Spinal cord (tissue), 9 donors: ENCODE measurements at regions not wholly inside any gene's neighbourhood (a gene's known extent, or its start where the extent isn't known, plus 50 kb on each side); places are given as distances from the start of the nearest gene placed in this dataset.

Source experiments
- DNase-seq, 6 donors: peaks; one replicate each; pipeline versions ENCODE4 v3.0.0 to v3.0.0-alpha.2; 2013 to 2015; ENCODE audit warnings: low spot score in 6 of 6, low read depth in 4 of 6
- H3K27ac ChIP-seq: one replicate; pipeline ENCODE4 v1.5.1; 2013; ENCODE audit warnings: low read depth, low read length, control low read depth
- H3K27me3 ChIP-seq: one replicate; pipeline ENCODE4 v1.6.1; 2013; ENCODE audit warnings: low read length; ENCODE audit not compliant: control insufficient read depth, insufficient read depth
- H3K36me3 ChIP-seq: one replicate; pipeline ENCODE4 v1.6.1; 2013; ENCODE audit warnings: low read length; ENCODE audit not compliant: control insufficient read depth, insufficient read depth
- H3K4me1 ChIP-seq: one replicate; pipeline ENCODE4 v1.6.1; 2013; ENCODE audit warnings: low read length; ENCODE audit not compliant: control insufficient read depth, insufficient read depth
- H3K4me3 ChIP-seq: one replicate; pipeline ENCODE4 v1.5.1; 2013; ENCODE audit warnings: low read depth, low read length, control low read depth
- H3K9me3 ChIP-seq: one replicate; pipeline ENCODE4 v1.6.1; 2013; ENCODE audit warnings: low read length; ENCODE audit not compliant: control insufficient read depth, insufficient read depth
- WGBS: methylation state at CpG from one replicate; pipeline ENCODE4 v1.1.5; 2013; ENCODE audit warnings: missing lambda C conversion rate; ENCODE audit not compliant: insufficient coverage; 5-methylcytosine and 5-hydroxymethylcytosine counted together
- donor health status: healthy.

DNA sequence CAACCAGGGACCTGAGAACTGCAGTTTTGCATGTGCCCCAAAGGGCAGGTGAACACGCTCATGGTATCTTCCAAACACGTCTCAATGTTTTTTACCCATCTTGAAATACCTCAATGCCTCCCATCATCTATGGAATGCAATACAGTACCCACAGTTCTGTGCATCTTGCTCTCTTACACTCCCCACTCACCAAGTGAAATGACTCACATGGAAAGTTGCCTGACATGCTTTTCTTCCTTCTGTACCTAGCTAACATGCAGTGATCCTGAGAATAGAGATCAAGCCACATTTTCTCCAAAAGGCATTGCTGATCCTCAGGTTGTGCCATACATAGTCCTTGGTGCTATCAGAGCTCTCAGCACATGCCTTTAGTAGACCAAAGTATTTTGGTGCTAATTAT, 373.9 kb downstream of the GPD2 start:
- DNase-seq: no peak
- Histone ChIP-seq H3K27me3 (no peaks in the 10 kb centered on the region), H3K4me1 (no peaks in the 10 kb centered on the region), H3K9me3 (no peaks in the 10 kb centered on the region), H3K27ac (no peak overlapping the region), H3K36me3 (no peaks in the 10 kb centered on the region), H3K4me3 (no peak overlapping the region)
- WGBS: 90% methylated on average over 2 of the region's 2 CpGs

DNA sequence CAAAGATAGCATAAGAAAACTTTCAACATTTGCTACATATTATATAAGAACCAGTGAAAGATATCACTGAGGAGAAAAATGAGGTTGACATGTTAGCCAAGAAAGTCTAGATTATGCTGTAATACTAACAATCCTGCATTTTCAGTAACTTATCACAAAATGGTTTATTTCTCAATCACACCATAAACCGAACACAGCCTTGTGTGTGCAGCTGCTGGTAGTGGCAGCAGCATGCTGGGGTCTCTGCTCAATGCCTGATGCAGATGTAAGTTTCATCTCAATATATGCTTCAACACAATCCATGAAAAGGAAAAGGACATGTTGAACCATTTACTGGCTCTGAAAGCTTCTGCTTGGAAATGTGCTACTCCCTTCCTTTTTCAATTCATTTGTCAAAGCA, 376.3 kb downstream of the GPD2 start:
- Histone ChIP-seq H3K27me3 (no peaks in the 10 kb centered on the region), H3K36me3 (no peaks in the 10 kb centered on the region), H3K27ac (no peak overlapping the region), H3K4me1 (no peaks in the 10 kb centered on the region), H3K4me3 (no peak overlapping the region), H3K9me3 (no peaks in the 10 kb centered on the region)
- WGBS: 100% methylated on average over 1 of the region's 1 CpG
- no peak for DNase-seq

DNA sequence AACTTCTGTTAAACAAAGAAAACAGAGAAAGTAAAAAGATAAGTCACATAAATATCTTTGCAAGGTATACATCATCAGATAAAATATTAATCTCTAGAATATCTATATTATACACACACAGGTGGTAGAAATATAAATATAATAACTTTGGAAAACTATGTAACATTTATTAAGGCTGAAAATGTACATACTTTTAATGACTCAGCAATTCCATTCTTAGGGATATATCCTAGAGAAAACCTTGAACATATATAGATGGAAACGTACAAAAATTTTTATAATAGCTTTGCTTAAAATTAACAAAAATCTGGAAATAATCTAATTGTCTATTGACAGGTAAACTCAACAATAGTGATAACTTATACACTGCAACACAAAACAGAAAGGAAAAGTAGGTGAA, 381.3 kb downstream of the GPD2 start:
- no peak overlapping the region for H3K4me3 ChIP-seq
- no peaks in the 10 kb centered on the region for H3K27me3 ChIP-seq
- no peaks in the 10 kb centered on the region for H3K36me3 ChIP-seq
- H3K27ac ChIP-seq: no peak overlapping the region
- no peaks in the 10 kb centered on the region for H3K9me3 ChIP-seq
- H3K4me1 ChIP-seq: no peaks in the 10 kb centered on the region
- DNase-seq: no peak
- no CpG with 5 or more reads among the region's 1 CpG for WGBS

DNA sequence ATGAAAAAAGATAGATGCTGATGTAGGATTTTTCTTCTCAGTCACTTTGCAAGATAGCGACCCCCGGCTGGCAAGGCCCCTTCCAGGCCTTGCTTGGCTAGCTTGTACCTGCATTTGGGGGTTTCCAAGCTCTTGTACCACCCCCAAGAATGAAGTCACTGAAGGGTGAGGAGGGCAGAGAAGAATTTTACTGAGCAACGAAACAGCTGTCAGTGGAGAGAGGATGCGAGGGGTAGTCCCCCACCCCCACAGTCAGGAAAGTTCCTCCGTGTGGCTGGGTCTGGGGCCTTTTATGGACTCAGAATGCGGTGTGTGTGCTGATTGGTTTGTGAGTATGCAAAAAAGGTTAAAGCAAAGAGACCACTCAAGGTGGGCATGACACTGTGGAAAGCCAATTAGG, 382.0 kb downstream of the GPD2 start:
- H3K4me3 ChIP-seq: no peak overlapping the region
- no peaks in the 10 kb centered on the region for H3K27me3 ChIP-seq
- no peaks in the 10 kb centered on the region for H3K4me1 ChIP-seq
- no peak overlapping the region for H3K27ac ChIP-seq
- DNase-seq: no peak
- 87% methylated on average over 4 of the region's 6 CpGs for WGBS
- H3K36me3 ChIP-seq: no peaks in the 10 kb centered on the region
- H3K9me3 ChIP-seq: no peaks in the 10 kb centered on the region

DNA sequence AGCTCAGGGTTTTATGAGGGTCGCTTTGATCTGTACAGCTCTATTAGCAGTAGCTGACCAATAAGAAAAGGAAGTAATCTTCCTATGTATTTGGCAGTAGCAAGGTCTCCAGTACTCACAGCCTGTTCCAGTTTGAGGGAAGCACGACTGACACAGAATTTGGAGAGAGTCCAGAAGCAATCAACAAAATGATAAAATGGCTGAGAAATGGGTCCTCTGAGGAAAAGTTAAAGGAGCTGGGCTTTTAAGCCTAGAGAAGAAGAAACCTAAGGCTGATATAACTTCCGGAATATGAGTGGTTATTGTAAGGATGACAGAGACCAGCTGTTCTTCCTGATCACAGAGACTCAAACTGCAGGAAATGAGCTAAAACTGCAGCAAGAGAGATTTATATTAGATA, 382.8 kb downstream of the GPD2 start:
- WGBS: 53% methylated on average over 2 of the region's 3 CpGs
- peak in 1 of 6 donors; percentile 70 for DNase-seq
- H3K9me3 ChIP-seq: no peaks in the 10 kb centered on the region

DNA sequence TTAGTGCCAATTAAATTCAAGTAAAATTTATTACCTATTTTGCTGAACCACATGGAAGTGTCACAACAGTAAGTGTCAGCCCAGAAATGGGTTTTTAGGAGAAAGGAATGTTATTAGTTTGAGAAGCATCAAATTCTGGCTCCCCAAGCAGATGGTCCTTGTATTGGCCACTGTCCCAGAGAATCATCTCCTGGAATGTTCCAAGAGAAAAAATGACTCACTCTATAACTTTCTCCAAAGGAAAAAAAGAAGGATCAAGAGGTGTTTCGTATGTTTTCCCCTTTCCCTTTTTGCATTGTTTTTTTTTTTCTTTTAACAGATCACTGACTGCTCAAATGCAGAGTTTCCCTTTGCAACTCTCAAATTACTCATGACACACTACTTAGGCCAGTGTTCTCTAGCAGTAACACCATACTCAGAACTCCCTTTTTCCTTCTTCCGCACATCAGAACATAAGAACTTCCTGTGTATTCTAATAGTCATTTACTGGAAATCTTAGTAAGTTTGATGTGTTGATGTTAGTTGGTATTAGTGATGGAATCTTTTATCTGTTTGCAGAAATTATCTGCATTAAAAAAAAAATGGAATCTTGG, 390.3 kb downstream of the GPD2 start:
- no CpG with 5 or more reads among the region's 2 CpGs for WGBS
- H3K4me3 ChIP-seq: no peak overlapping the region
- H3K9me3 ChIP-seq: no peaks in the 10 kb centered on the region
- H3K27me3 ChIP-seq: no peaks in the 10 kb centered on the region
- DNase-seq: peak in 1 of 6 donors; percentile 79
- no peak overlapping the region for H3K27ac ChIP-seq
- H3K36me3 ChIP-seq: no peaks in the 10 kb centered on the region
- H3K4me1 ChIP-seq: no peaks in the 10 kb centered on the region

More for the DNA sequence above, 382.8 kb downstream of the GPD2 start:
- Histone ChIP-seq H3K27me3 (no peaks in the 10 kb centered on the region), H3K27ac (no peak overlapping the region), H3K4me1 (no peaks in the 10 kb centered on the region), H3K4me3 (no peak overlapping the region), H3K36me3 (no peaks in the 10 kb centered on the region)

DNA sequence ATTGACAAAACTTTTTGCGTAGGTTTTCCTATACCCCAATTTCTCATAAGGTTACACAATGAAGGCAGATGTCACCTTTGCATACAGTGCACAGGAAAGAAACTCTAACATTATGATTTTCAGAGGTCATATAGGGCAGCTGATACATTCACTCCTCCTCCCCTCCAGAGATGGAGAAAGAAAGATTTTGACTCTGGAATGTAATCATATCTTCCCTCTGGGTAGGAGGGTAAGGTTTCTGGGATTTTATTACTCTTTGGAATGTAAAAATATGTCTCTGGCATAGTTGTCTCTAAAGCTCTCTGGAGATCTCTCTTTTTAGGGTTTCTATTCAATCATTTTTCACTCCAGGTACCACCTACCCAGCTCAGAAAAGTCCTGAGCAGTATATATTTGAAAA, 398.3 kb downstream of the GPD2 start:
- no peaks in the 10 kb centered on the region for H3K27me3 ChIP-seq
- no peaks in the 10 kb centered on the region for H3K9me3 ChIP-seq
- H3K36me3 ChIP-seq: no peaks in the 10 kb centered on the region
- no peak overlapping the region for H3K4me3 ChIP-seq
- DNase-seq: no peak
- H3K27ac ChIP-seq: no peak overlapping the region
- no CpG with 5 or more reads among the region's 1 CpG for WGBS
- H3K4me1 ChIP-seq: no peaks in the 10 kb centered on the region

DNA sequence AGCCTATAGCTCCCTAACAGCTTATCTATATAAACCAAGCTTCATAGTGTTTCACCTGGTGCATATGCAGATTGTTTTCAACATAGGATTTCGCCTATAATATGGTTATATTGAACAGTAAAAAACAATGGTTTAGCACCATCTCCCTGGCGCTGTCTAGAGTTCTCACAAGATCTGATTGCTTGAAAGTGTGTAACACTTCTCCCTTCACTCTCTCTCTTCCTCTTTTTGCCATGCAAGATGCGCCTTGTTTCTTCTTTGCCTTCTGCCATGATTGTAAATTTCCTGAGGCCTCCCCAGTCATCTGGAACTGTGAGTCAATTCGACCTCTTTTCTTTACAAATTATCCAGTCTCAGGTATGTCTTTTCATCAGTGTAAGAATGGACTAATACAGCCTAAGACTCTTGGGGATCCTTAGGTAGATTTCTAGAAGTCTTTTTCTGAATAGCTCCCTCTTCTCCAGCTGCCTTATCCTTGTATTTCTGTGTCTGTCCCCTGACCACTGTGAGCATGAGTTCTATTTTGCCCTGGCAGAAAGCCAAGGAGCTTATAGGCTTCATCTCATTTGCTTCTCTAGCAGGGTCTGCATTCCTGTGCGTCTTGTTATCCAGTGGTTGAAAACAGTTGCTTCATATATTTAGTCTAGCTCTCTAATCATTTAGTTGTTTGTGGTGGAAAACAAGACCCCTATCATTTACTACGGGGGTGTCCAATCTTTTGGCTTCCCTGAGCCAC, 401.6 kb downstream of the GPD2 start:
- Histone ChIP-seq H3K4me1 (no peaks in the 10 kb centered on the region), H3K9me3 (no peaks in the 10 kb centered on the region), H3K36me3 (no peaks in the 10 kb centered on the region), H3K27me3 (no peaks in the 10 kb centered on the region), H3K4me3 (no peak overlapping the region), H3K27ac (no peak overlapping the region)
- DNase-seq: no peak
- no CpG with 5 or more reads among the region's 6 CpGs for whole genome bisulfite sequencing

DNA sequence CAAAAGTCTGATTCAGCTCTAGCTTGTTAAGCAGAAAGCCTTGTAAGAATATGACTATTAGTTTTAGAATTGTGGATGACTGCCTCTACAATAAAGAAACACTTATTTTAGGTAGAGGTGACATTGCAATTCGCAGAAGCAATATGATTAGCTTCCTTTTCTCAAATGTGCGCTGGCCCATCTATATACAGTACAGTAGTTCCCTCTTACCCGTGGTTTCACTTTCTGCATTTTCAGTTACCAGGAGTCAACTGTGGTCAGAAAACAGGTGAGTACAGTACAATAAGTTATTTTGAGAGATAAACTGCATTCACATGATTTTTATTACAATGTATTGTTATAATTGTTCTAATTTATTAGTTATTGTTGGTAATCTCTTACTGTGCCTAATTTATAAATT, 405.1 kb downstream of the GPD2 start:
- no peaks in the 10 kb centered on the region for H3K36me3 ChIP-seq
- no peak overlapping the region for H3K4me3 ChIP-seq
- no peaks in the 10 kb centered on the region for H3K9me3 ChIP-seq

More for the DNA sequence above, 405.1 kb downstream of the GPD2 start:
- no CpG with 5 or more reads among the region's 3 CpGs for WGBS
- H3K27ac ChIP-seq: no peak overlapping the region
- DNase-seq: no peak
- no peaks in the 10 kb centered on the region for H3K27me3 ChIP-seq
- no peaks in the 10 kb centered on the region for H3K4me1 ChIP-seq
